NB4 (cell line): ENCODE measurements at regions not wholly inside any gene's neighbourhood (a gene's known extent, or its start where the extent isn't known, plus 50 kb on each side); places are given as distances from the start of the nearest gene placed in this dataset.

Source experiments
- MAX ChIP-seq: IDR thresholded peaks from 2 replicates; pipeline ENCODE4 v1.6.1; 2011; ENCODE audit warnings: low read depth, low read length
- POLR2A ChIP-seq: IDR thresholded peaks from 2 replicates; pipeline ENCODE4 v1.6.1; 2011; ENCODE audit warnings: mild to moderate bottlenecking; ENCODE audit not compliant: insufficient read length; ENCODE audit errors: extremely low read depth
- TF ChIP-seq, protein P1 (sequence below): IDR thresholded peaks from one replicate; pipeline ENCODE4 v1.5.1; 2012; ENCODE audit warnings: low read depth, low read length

DNA sequence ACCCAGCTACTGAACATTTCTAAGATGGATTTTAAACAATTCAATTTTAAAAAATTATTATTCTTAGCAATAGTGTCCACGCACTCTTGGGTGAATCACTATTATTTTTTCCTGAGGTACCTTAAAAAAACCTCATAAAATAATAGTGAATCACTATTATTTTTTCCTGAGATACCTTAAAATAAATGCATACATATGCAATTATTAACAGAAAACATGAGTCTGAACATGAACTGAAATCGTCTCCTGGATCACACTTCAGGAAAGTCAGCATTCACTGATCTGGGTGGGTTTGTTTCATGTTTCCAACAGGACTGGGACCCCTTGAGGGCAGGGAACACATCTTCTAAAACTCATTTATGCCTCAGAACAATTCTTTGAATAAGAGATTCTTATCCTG is 63.1 kb upstream of the IFNLR1 start:
- TF ChIP-seq, protein P1, sequence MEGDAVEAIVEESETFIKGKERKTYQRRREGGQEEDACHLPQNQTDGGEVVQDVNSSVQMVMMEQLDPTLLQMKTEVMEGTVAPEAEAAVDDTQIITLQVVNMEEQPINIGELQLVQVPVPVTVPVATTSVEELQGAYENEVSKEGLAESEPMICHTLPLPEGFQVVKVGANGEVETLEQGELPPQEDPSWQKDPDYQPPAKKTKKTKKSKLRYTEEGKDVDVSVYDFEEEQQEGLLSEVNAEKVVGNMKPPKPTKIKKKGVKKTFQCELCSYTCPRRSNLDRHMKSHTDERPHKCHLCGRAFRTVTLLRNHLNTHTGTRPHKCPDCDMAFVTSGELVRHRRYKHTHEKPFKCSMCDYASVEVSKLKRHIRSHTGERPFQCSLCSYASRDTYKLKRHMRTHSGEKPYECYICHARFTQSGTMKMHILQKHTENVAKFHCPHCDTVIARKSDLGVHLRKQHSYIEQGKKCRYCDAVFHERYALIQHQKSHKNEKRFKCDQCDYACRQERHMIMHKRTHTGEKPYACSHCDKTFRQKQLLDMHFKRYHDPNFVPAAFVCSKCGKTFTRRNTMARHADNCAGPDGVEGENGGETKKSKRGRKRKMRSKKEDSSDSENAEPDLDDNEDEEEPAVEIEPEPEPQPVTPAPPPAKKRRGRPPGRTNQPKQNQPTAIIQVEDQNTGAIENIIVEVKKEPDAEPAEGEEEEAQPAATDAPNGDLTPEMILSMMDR = no peak
- TF ChIP-seq POLR2A = no peak
- no peak for TF ChIP-seq MAX
